Left hindlimb (tissue), 1 donor: ENCODE measurements at regions not wholly inside any gene's neighbourhood (a gene's known extent, or its start where the extent isn't known, plus 50 kb on each side); places are given as distances from the start of the nearest gene placed in this dataset.
"Not testable (repeated sequence)": the region's sequence is repeated elsewhere in the genome, so short reads cannot be mapped to it uniquely, and the experiment has no call there.

ENCODE experiments used
- DNase-seq: peaks from one replicate; pipeline ENCODE4 v3.0.0-alpha.2; 2018

GRCh38 chr12:60539592-60539991 is 943.8 kb downstream of the SLC16A7 start:
- no peak for DNase-seq

GRCh38 chr12:60568914-60569313 is 973.1 kb downstream of the SLC16A7 start:
- DNase-seq, result no peak

GRCh38 chr12:60577607-60578006 is 981.8 kb downstream of the SLC16A7 start:
- DNase-seq, result no peak

GRCh38 chr12:60587664-60588063 is 991.8 kb downstream of the SLC16A7 start:
- DNase-seq, result not testable (repeated sequence)

GRCh38 chr12:60594035-60594711 is 998.3 kb downstream of the SLC16A7 start:
- DNase-seq, result no peak

- no peak for DNase-seq
Measured at GRCh38 chr12:60602601-60603000, 1006.8 kb downstream of the SLC16A7 start.

- not testable (repeated sequence) for DNase-seq
Measured at GRCh38 chr12:60603475-60603874, 1007.6 kb downstream of the SLC16A7 start.

- no peak for DNase-seq
Measured at GRCh38 chr12:60616400-60616799, 1020.6 kb downstream of the SLC16A7 start.

GRCh38 chr12:60630796-60631195 is 1035.0 kb downstream of the SLC16A7 start:
- no peak for DNase-seq

- no peak for DNase-seq
Measured at GRCh38 chr12:60644076-60644475, 1048.2 kb downstream of the SLC16A7 start.

- DNase-seq, result no peak
Measured at GRCh38 chr12:60666895-60667294, 1071.1 kb downstream of the SLC16A7 start.

- no peak for DNase-seq
Measured at GRCh38 chr12:60672949-60673348, 1077.1 kb downstream of the SLC16A7 start.

- DNase-seq, result no peak
Measured at GRCh38 chr12:60684988-60685655, 1089.3 kb downstream of the SLC16A7 start.

- no peak for DNase-seq
Measured at GRCh38 chr12:60689137-60689536, 1093.3 kb downstream of the SLC16A7 start.

GRCh38 chr12:60693019-60693626 is 1097.3 kb downstream of the SLC16A7 start:
- DNase-seq, result no peak

- no peak for DNase-seq
Measured at GRCh38 chr12:60704171-60704914, 1108.5 kb downstream of the SLC16A7 start.

- no peak for DNase-seq
Measured at GRCh38 chr12:60710246-60710645, 1114.4 kb downstream of the SLC16A7 start.

GRCh38 chr12:60714141-60714900 is 1118.5 kb downstream of the SLC16A7 start:
- no peak for DNase-seq

GRCh38 chr12:60724475-60724874 is 1128.6 kb downstream of the SLC16A7 start:
- DNase-seq, result no peak

- DNase-seq, result no peak
Measured at GRCh38 chr12:60724984-60725383, 1129.2 kb downstream of the SLC16A7 start.

GRCh38 chr12:60752589-60752988 is 1156.8 kb downstream of the SLC16A7 start:
- no peak for DNase-seq

- DNase-seq, result no peak
Measured at GRCh38 chr12:60758224-60758623, 1162.4 kb downstream of the SLC16A7 start.

GRCh38 chr12:60760965-60761364 is 1165.1 kb downstream of the SLC16A7 start:
- DNase-seq, result no peak
